HG03095 (cell line): ENCODE measurements at regions not wholly inside any gene's neighbourhood (a gene's known extent, or its start where the extent isn't known, plus 50 kb on each side); places are given as distances from the start of the nearest gene placed in this dataset.
"Not testable (repeated sequence)": the region's sequence is repeated elsewhere in the genome, so short reads cannot be mapped to it uniquely, and the experiment has no call there.

Source experiments
- ATAC-seq: cut with Tn5 transposase; IDR thresholded peaks from one replicate; pipeline ENCODE4 v1.9.1; 2021; ENCODE audit warnings: moderate library complexity; ENCODE audit not compliant: unreplicated experiment

- ATAC-seq = no peak
Observed at GRCh38 chr9:73969936-73970335, 527.2 kb upstream of the RORB start.

- not testable (repeated sequence) for ATAC-seq
Observed at GRCh38 chr9:73976424-73976823, 520.7 kb upstream of the RORB start.

GRCh38 chr9:73979894-73980264 is 517.3 kb upstream of the RORB start:
- ATAC-seq = no peak

- ATAC-seq = no peak
Observed at GRCh38 chr9:73980754-73981153, 516.4 kb upstream of the RORB start.

GRCh38 chr9:73981405-73981804 is 515.7 kb upstream of the RORB start:
- ATAC-seq = no peak

GRCh38 chr9:73995836-73996235 is 501.3 kb upstream of the RORB start:
- ATAC-seq = no peak

- ATAC-seq = no peak
Observed at GRCh38 chr9:73996844-73997243, 500.3 kb upstream of the RORB start.

- no peak for ATAC-seq
Observed at GRCh38 chr9:74001382-74001781, 495.8 kb upstream of the RORB start.

GRCh38 chr9:74006935-74007334 is 490.2 kb upstream of the RORB start:
- ATAC-seq = no peak

- ATAC-seq = no peak
Observed at GRCh38 chr9:74007833-74008232, 489.3 kb upstream of the RORB start.

GRCh38 chr9:74016004-74016403 is 481.1 kb upstream of the RORB start:
- ATAC-seq = no peak

GRCh38 chr9:74025402-74025925 is 471.7 kb upstream of the RORB start:
- ATAC-seq = no peak

- ATAC-seq = no peak
Observed at GRCh38 chr9:74032421-74032820, 464.7 kb upstream of the RORB start.

GRCh38 chr9:74035786-74036185 is 461.3 kb upstream of the RORB start:
- ATAC-seq = no peak

- no peak for ATAC-seq
Observed at GRCh38 chr9:74036549-74037231, 460.4 kb upstream of the RORB start.

- no peak for ATAC-seq
Observed at GRCh38 chr9:74037274-74037673, 459.9 kb upstream of the RORB start.

- no peak for ATAC-seq
Observed at GRCh38 chr9:74041588-74041987, 455.5 kb upstream of the RORB start.

GRCh38 chr9:74044844-74045243 is 452.3 kb upstream of the RORB start:
- ATAC-seq = no peak

- ATAC-seq = no peak
Observed at GRCh38 chr9:74056023-74056422, 441.1 kb upstream of the RORB start.

- ATAC-seq = not testable (repeated sequence)
Observed at GRCh38 chr9:74057051-74057450, 440.1 kb upstream of the RORB start.

GRCh38 chr9:74064702-74065101 is 432.4 kb upstream of the RORB start:
- ATAC-seq = no peak

GRCh38 chr9:74066128-74066527 is 431.0 kb upstream of the RORB start:
- no peak for ATAC-seq

- no peak for ATAC-seq
Observed at GRCh38 chr9:74066605-74067004, 430.5 kb upstream of the RORB start.
